Kidney epithelial cell (primary cell): ENCODE measurements at regions not wholly inside any gene's neighbourhood (a gene's known extent, or its start where the extent isn't known, plus 50 kb on each side); places are given as distances from the start of the nearest gene placed in this dataset.
"Not testable (repeated sequence)": the region's sequence is repeated elsewhere in the genome, so short reads cannot be mapped to it uniquely, and the experiment has no call there.

Experiments used
- DNase-seq: peaks from one replicate; pipeline ENCODE4 v3.0.0-alpha.2; 2010; ENCODE audit warnings: low read depth
- H3K27me3 ChIP-seq: 2 replicates; pipeline ENCODE4 v1.6.0; 2011; ENCODE audit warnings: low read length; ENCODE audit not compliant: control insufficient read depth, insufficient read depth
- H3K36me3 ChIP-seq: 2 replicates; pipeline ENCODE4 v1.5.1; 2011; ENCODE audit warnings: low read length; ENCODE audit not compliant: control insufficient read depth, insufficient read depth
- H3K4me3 ChIP-seq: 2 replicates; pipeline ENCODE4 v1.5.1; 2011; ENCODE audit warnings: low read depth, mild to moderate bottlenecking, control low read depth, low read length
- TF ChIP-seq, protein P1 (sequence below): IDR thresholded peaks from 2 replicates; pipeline ENCODE4 v1.5.1; 2011; ENCODE audit warnings: mild to moderate bottlenecking, moderate library complexity, low read length, control low read depth, inconsistent platforms; ENCODE audit not compliant: insufficient read depth, poor library complexity, severe bottlenecking

DNA sequence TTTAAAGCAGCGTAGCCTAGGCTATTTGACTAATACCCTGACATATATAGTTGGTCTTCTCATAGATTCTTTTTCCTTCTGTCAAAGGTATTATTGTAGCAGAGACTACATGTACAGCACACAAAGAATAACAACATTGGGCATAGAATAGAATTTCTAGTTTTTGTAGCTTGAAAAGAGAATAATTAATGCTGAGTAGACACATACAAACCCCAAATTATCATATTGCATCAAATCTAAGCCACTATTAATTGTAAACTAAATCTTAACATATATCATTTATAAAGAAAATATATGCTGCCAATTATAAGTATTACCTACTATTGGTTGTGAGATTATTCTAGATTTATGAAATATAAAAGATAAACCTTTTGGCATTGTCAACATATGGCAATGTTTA lies 574.5 kb downstream of the SLCO4C1 start:
- TF ChIP-seq, protein P1, sequence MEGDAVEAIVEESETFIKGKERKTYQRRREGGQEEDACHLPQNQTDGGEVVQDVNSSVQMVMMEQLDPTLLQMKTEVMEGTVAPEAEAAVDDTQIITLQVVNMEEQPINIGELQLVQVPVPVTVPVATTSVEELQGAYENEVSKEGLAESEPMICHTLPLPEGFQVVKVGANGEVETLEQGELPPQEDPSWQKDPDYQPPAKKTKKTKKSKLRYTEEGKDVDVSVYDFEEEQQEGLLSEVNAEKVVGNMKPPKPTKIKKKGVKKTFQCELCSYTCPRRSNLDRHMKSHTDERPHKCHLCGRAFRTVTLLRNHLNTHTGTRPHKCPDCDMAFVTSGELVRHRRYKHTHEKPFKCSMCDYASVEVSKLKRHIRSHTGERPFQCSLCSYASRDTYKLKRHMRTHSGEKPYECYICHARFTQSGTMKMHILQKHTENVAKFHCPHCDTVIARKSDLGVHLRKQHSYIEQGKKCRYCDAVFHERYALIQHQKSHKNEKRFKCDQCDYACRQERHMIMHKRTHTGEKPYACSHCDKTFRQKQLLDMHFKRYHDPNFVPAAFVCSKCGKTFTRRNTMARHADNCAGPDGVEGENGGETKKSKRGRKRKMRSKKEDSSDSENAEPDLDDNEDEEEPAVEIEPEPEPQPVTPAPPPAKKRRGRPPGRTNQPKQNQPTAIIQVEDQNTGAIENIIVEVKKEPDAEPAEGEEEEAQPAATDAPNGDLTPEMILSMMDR: no peak
- no peaks in the 10 kb centered on the region for H3K36me3 ChIP-seq
- no peak overlapping the region for H3K4me3 ChIP-seq
- no peak for DNase-seq
- no peaks in the 10 kb centered on the region for H3K27me3 ChIP-seq

DNA sequence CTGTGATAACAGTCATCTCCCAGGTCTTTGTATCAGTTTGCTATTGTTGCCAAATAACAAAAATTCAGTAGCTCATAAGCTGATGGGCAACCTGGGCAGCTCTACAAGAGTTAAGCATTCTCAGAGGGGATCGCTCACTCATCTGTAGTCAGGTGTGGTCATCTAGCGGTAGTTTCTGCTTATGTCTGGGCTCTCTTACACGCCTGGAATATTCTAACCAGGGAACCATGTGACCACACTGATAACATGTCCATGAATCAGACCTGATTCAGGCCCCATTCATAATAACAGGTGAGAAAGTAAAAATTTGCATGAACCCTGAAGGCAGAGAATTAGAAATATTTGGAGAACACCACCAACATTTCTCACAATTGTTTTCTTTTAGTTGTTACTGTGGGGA lies 576.1 kb downstream of the SLCO4C1 start:
- TF ChIP-seq, protein P1: no peak
- no peak for DNase-seq
- no peak overlapping the region for H3K4me3 ChIP-seq
- no peaks in the 10 kb centered on the region for H3K27me3 ChIP-seq
- no peaks in the 10 kb centered on the region for H3K36me3 ChIP-seq

DNA sequence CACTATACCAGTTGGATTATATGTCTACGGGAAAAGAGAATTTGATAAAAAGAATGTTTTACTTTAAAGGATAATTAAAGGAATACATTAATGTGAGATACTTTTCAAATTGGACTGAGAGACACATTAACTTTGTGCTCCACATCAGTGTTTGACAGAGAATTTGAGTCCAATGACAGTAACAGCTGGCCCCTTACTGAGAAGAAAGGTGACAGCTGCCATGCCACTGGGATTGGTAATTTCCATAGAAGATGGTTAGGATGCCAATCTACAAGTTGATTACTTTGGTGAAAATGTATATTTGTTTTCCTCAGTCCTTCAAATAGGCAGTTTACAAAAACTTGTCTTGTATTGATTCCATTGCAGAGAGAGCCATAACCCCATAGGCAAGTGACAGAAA lies 578.4 kb downstream of the SLCO4C1 start:
- DNase-seq: no peak
- TF ChIP-seq, protein P1: no peak
- H3K27me3 ChIP-seq: no peaks in the 10 kb centered on the region

DNA sequence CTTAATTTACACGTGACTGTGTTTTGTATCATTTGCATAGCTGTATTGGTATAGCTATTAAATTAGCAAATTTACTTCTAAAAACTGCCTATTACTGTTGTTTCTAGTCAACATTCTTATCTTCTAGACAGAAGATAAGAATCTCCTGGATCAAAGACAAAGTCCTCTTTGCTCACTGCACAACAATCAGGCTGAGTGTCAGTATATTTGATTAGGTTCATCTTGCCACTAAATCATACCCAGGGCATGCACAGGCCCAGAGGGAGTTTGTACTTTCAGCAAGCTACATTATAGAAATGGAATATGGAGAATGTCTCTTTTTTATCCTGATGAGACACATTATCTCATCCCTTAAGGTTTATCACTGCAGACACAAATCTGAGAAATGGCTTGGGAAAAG lies 579.1 kb downstream of the SLCO4C1 start:
- no peak for DNase-seq
- no peak overlapping the region for H3K4me3 ChIP-seq
- no peaks in the 10 kb centered on the region for H3K36me3 ChIP-seq
- no peaks in the 10 kb centered on the region for H3K27me3 ChIP-seq
- TF ChIP-seq, protein P1: no peak

More for the DNA sequence above, 578.4 kb downstream of the SLCO4C1 start:
- no peaks in the 10 kb centered on the region for H3K36me3 ChIP-seq
- H3K4me3 ChIP-seq: no peak overlapping the region

DNA sequence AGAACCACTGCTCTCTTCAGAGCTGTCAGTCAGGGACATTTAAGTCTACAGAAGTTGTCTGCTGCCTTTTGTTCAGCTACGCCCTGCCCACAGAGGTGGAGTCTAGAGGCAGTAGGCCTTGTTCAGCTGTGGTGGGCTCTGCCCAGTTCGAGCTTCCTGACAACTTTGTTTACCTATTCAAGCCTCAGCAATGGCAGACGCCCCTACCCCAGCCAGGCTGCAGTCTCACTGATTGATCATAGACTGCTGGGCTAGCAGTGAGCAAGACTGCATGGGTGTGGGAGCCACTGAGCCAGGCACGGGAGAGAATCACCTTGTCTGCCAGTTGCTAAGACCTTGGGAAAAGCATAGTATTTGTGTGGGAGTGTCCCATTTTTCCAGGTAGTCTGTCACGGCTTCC lies 580.3 kb downstream of the SLCO4C1 start:
- H3K36me3 ChIP-seq, H3K27me3 ChIP-seq, H3K4me3 ChIP-seq, DNase-seq: not testable (repeated sequence)

DNA sequence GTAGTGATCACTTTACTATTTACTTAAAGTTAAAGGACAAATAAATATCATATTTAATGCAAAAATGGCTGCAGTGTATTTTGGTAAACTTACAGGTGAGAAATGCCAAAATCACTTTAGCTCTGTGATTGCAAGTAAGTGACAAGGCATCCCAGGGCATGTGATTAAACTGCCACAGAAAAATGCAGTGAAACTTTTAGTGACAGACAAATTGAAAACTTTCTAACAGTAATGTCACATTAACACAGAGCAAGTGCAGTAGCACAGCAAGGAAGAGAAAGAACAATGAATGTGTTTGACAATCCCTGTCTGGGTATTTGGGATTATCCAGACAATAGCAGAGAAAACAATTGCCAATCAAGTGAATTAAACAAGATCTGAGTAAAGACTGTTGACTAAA lies 606.8 kb downstream of the SLCO4C1 start:
- Histone ChIP-seq H3K27me3 (no peaks in the 10 kb centered on the region), H3K36me3 (no peaks in the 10 kb centered on the region), H3K4me3 (no peak overlapping the region)
- no peak for DNase-seq
- TF ChIP-seq, protein P1: no peak
